Naive thymus-derived CD8-positive, alpha-beta T cell (primary cell): ENCODE measurements at regions not wholly inside any gene's neighbourhood (a gene's known extent, or its start where the extent isn't known, plus 50 kb on each side); places are given as distances from the start of the nearest gene placed in this dataset.
A peak's percentile ranks its signal among the peaks of the same experiment; 100 is the strongest.

ENCODE experiments used
- ATAC-seq, 2 donors: fragments of 150-1000 bp; cut with Tn5 transposase in 1 of 2; sonication (Bioruptor Pico), chemical (Tn5 transposase) in 1 of 2; 1 replicate in 1 of 2; 2 replicates in 1 of 2; pipeline ENCODE4 v1.10.0; 2021; ENCODE audit warnings: mild to moderate bottlenecking in 2 of 2, moderate library complexity in 2 of 2
- POLR2A ChIA-PET: fragments of 350-600 bp; sonication (Branson Sonifier 250); formaldehyde crosslinking; loops from one replicate; lab custom pipeline; 2021; ENCODE audit warnings: antibody characterized with exemption; lab: Charles Lee
- DNase-seq, 10 donors: peaks; one replicate each; pipeline versions ENCODE4 v3.0.0 to v3.0.0-alpha.2; 2020 to 2022
- H3K27ac Mint-ChIP-seq, 10 donors: one replicate each; pipeline ENCODE4 v1.8.0; 2020 to 2022; ENCODE audit warnings: mild to moderate bottlenecking in 10 of 10, mixed read lengths in 10 of 10, moderate library complexity in 4 of 10, inconsistent platforms in 1 of 10
- H3K27me3 Mint-ChIP-seq, 5 donors: one replicate each; pipeline ENCODE4 v1.8.0; 2021 to 2022; ENCODE audit warnings: mixed read lengths in 5 of 5
- H3K36me3 Mint-ChIP-seq, 3 donors: one replicate each; pipeline ENCODE4 v1.8.0; 2020 to 2022; ENCODE audit warnings: mixed read lengths in 3 of 3, mild to moderate bottlenecking in 2 of 3, inconsistent platforms in 1 of 3
- H3K4me1 Mint-ChIP-seq, 4 donors: one replicate each; pipeline ENCODE4 v1.8.0; 2021 to 2022; ENCODE audit warnings: mixed read lengths in 4 of 4
- H3K4me3 Mint-ChIP-seq, 10 donors: one replicate each; pipeline ENCODE4 v1.8.0; 2020 to 2022; ENCODE audit warnings: mild to moderate bottlenecking in 10 of 10, mixed read lengths in 10 of 10, moderate library complexity in 6 of 10, inconsistent platforms in 1 of 10
- H3K9me3 Mint-ChIP-seq, 9 donors: one replicate each; pipeline ENCODE4 v1.8.0; 2020 to 2022; ENCODE audit warnings: mixed read lengths in 9 of 9, mild to moderate bottlenecking in 3 of 9, inconsistent platforms in 1 of 9, moderate library complexity in 1 of 9

- ATAC-seq (no peak), DNase-seq (no peak)
- Mint-ChIP-seq H3K36me3 (no peaks in the 10 kb centered on the region), H3K4me1 (no peaks in the 10 kb centered on the region), H3K4me3 (no peak overlapping the region), H3K27me3 (peaks cover 0 to 5% (median 0%) of the 10 kb centered on the region in 5 donors), H3K27ac (no peak overlapping the region), H3K9me3 (peaks cover 0 to 17% (median 10%) of the 10 kb centered on the region in 9 donors)
- POLR2A ChIA-PET = no interaction called here
Measured at GRCh38 chr6:22727710-22728109, 158.3 kb downstream of the HDGFL1 start.

GRCh38 chr6:22732176-22732970, 163.0 kb downstream of the HDGFL1 start:
- POLR2A ChIA-PET = no interaction called here
- no peak overlapping the region for H3K27ac Mint-ChIP-seq
- ATAC-seq (no peak), DNase-seq (no peak)
- H3K27me3 Mint-ChIP-seq = peaks cover 0 to 6% (median 0%) of the 10 kb centered on the region in 5 donors
- no peak overlapping the region for H3K4me3 Mint-ChIP-seq
- H3K4me1 Mint-ChIP-seq = no peaks in the 10 kb centered on the region
- H3K9me3 Mint-ChIP-seq = peaks cover 0 to 9% (median 0%) of the 10 kb centered on the region in 9 donors
- H3K36me3 Mint-ChIP-seq = no peaks in the 10 kb centered on the region

GRCh38 chr6:22736740-22737139, 167.4 kb downstream of the HDGFL1 start:
- Mint-ChIP-seq H3K27me3 (peaks cover 0 to 6% (median 0%) of the 10 kb centered on the region in 5 donors), H3K4me1 (no peaks in the 10 kb centered on the region), H3K27ac (no peak overlapping the region), H3K36me3 (no peaks in the 10 kb centered on the region), H3K4me3 (no peak overlapping the region), H3K9me3 (peaks cover 0 to 13% (median 0%) of the 10 kb centered on the region in 9 donors)
- DNase-seq = no peak
- POLR2A ChIA-PET = no interaction called here
- no peak for ATAC-seq

- DNase-seq (peak in 1 of 10 donors; percentile 3), ATAC-seq (no peak)
- H3K27ac Mint-ChIP-seq = no peak overlapping the region
- H3K27me3 Mint-ChIP-seq = peaks cover 0 to 7% (median 0%) of the 10 kb centered on the region in 5 donors
- H3K4me1 Mint-ChIP-seq = no peaks in the 10 kb centered on the region
- POLR2A ChIA-PET = no interaction called here
- H3K9me3 Mint-ChIP-seq = peaks cover 0 to 12% (median 0%) of the 10 kb centered on the region in 9 donors
- no peaks in the 10 kb centered on the region for H3K36me3 Mint-ChIP-seq
- H3K4me3 Mint-ChIP-seq = no peak overlapping the region
Measured at GRCh38 chr6:22737331-22737730, 168.0 kb downstream of the HDGFL1 start.

GRCh38 chr6:22738194-22738593, 168.8 kb downstream of the HDGFL1 start:
- DNase-seq = no peak
- H3K9me3 Mint-ChIP-seq = peaks cover 0 to 6% (median 0%) of the 10 kb centered on the region in 9 donors
- H3K4me1 Mint-ChIP-seq = no peaks in the 10 kb centered on the region
- no peak for ATAC-seq
- H3K4me3 Mint-ChIP-seq = no peak overlapping the region
- peaks cover 0 to 6% (median 0%) of the 10 kb centered on the region in 5 donors for H3K27me3 Mint-ChIP-seq
- POLR2A ChIA-PET = no interaction called here
- H3K27ac Mint-ChIP-seq = no peak overlapping the region
- H3K36me3 Mint-ChIP-seq = no peaks in the 10 kb centered on the region

GRCh38 chr6:22747571-22747970, 178.2 kb downstream of the HDGFL1 start:
- POLR2A ChIA-PET = no interaction called here
- Mint-ChIP-seq H3K4me1 (no peaks in the 10 kb centered on the region), H3K27me3 (peaks cover 0 to 1% (median 0%) of the 10 kb centered on the region in 5 donors), H3K9me3 (peaks cover 0 to 3% (median 0%) of the 10 kb centered on the region in 9 donors), H3K27ac (no peak overlapping the region), H3K36me3 (no peaks in the 10 kb centered on the region), H3K4me3 (no peak overlapping the region)
- DNase-seq (no peak), ATAC-seq (no peak)

- peaks cover 0 to 2% (median 0%) of the 10 kb centered on the region in 9 donors for H3K9me3 Mint-ChIP-seq
- no peak overlapping the region for H3K27ac Mint-ChIP-seq
- H3K27me3 Mint-ChIP-seq = no peaks in the 10 kb centered on the region
- POLR2A ChIA-PET = no interaction called here
- ATAC-seq = no peak
- no peaks in the 10 kb centered on the region for H3K36me3 Mint-ChIP-seq
- no peaks in the 10 kb centered on the region for H3K4me1 Mint-ChIP-seq
- H3K4me3 Mint-ChIP-seq = no peak overlapping the region
- DNase-seq = no peak
Measured at GRCh38 chr6:22748681-22749080, 179.3 kb downstream of the HDGFL1 start.

GRCh38 chr6:22749696-22750095, 180.3 kb downstream of the HDGFL1 start:
- Mint-ChIP-seq H3K27me3 (no peaks in the 10 kb centered on the region), H3K36me3 (no peaks in the 10 kb centered on the region), H3K9me3 (peaks cover 0 to 2% (median 0%) of the 10 kb centered on the region in 9 donors), H3K4me3 (no peak overlapping the region), H3K27ac (no peak overlapping the region), H3K4me1 (no peaks in the 10 kb centered on the region)
- no peak for ATAC-seq
- POLR2A ChIA-PET = no interaction called here
- DNase-seq = no peak

GRCh38 chr6:22751223-22751622, 181.9 kb downstream of the HDGFL1 start:
- H3K27ac Mint-ChIP-seq = no peak overlapping the region
- POLR2A ChIA-PET = no interaction called here
- no peak for DNase-seq

GRCh38 chr6:22752522-22752921, 183.2 kb downstream of the HDGFL1 start:
- POLR2A ChIA-PET = no interaction called here
- no peak for ATAC-seq
- Mint-ChIP-seq H3K27ac (no peak overlapping the region), H3K27me3 (no peaks in the 10 kb centered on the region), H3K9me3 (peaks cover 0 to 2% (median 0%) of the 10 kb centered on the region in 9 donors), H3K36me3 (no peaks in the 10 kb centered on the region), H3K4me1 (no peaks in the 10 kb centered on the region), H3K4me3 (no peak overlapping the region)
- no peak for DNase-seq

More at GRCh38 chr6:22751223-22751622, 181.9 kb downstream of the HDGFL1 start:
- Mint-ChIP-seq H3K36me3 (no peaks in the 10 kb centered on the region), H3K9me3 (peaks cover 0 to 2% (median 0%) of the 10 kb centered on the region in 9 donors), H3K27me3 (no peaks in the 10 kb centered on the region), H3K4me3 (no peak overlapping the region), H3K4me1 (no peaks in the 10 kb centered on the region)
- no peak for ATAC-seq

- no peaks in the 10 kb centered on the region for H3K4me1 Mint-ChIP-seq
Measured at GRCh38 chr6:22754061-22754460, 184.7 kb downstream of the HDGFL1 start.

GRCh38 chr6:22755605-22756004, 186.2 kb downstream of the HDGFL1 start:
- POLR2A ChIA-PET = no interaction called here
- Mint-ChIP-seq H3K27ac (no peak overlapping the region), H3K4me1 (no peaks in the 10 kb centered on the region), H3K36me3 (no peaks in the 10 kb centered on the region), H3K4me3 (no peak overlapping the region), H3K27me3 (no peaks in the 10 kb centered on the region), H3K9me3 (peaks cover 0 to 3% (median 0%) of the 10 kb centered on the region in 9 donors)
- DNase-seq (no peak), ATAC-seq (no peak)

More at GRCh38 chr6:22754061-22754460, 184.7 kb downstream of the HDGFL1 start:
- Mint-ChIP-seq H3K27me3 (no peaks in the 10 kb centered on the region), H3K4me3 (no peak overlapping the region), H3K9me3 (peaks cover 0 to 2% (median 0%) of the 10 kb centered on the region in 9 donors), H3K36me3 (no peaks in the 10 kb centered on the region), H3K27ac (no peak overlapping the region)
- ATAC-seq = no peak
- no peak for DNase-seq
- POLR2A ChIA-PET = no interaction called here

- H3K36me3 Mint-ChIP-seq = no peaks in the 10 kb centered on the region
- H3K27me3 Mint-ChIP-seq = no peaks in the 10 kb centered on the region
- POLR2A ChIA-PET = no interaction called here
- no peak overlapping the region for H3K4me3 Mint-ChIP-seq
- ATAC-seq (no peak), DNase-seq (no peak)
- H3K9me3 Mint-ChIP-seq = peaks cover 0 to 1% (median 0%) of the 10 kb centered on the region in 9 donors
- no peak overlapping the region for H3K27ac Mint-ChIP-seq
- H3K4me1 Mint-ChIP-seq = no peaks in the 10 kb centered on the region
Measured at GRCh38 chr6:22756365-22756764, 187.0 kb downstream of the HDGFL1 start.
